Brain pericyte (primary cell): ENCODE measurements at regions not wholly inside any gene's neighbourhood (a gene's known extent, or its start where the extent isn't known, plus 50 kb on each side); places are given as distances from the start of the nearest gene placed in this dataset.

Experiments
- DNase-seq: peaks from one replicate; pipeline ENCODE4 v3.0.0-alpha.2; 2012; ENCODE audit warnings: low read depth, low spot score

- no peak for DNase-seq
Measured at GRCh38 chr10:90458571-90458970, 399.3 kb downstream of the HTR7 start.

- DNase-seq = peak; percentile 42
Measured at GRCh38 chr10:90461437-90462155, 396.2 kb downstream of the HTR7 start.

GRCh38 chr10:90462749-90463470 is 394.9 kb downstream of the HTR7 start:
- DNase-seq = no peak

GRCh38 chr10:90464329-90464728 is 393.5 kb downstream of the HTR7 start:
- DNase-seq = no peak

- no peak for DNase-seq
Measured at GRCh38 chr10:90470966-90471365, 386.9 kb downstream of the HTR7 start.

GRCh38 chr10:90480466-90480865 is 377.4 kb downstream of the HTR7 start:
- no peak for DNase-seq

- no peak for DNase-seq
Measured at GRCh38 chr10:90481326-90481923, 376.4 kb downstream of the HTR7 start.

GRCh38 chr10:90484518-90484917 is 373.3 kb downstream of the HTR7 start:
- no peak for DNase-seq

GRCh38 chr10:90494183-90494582 is 363.7 kb downstream of the HTR7 start:
- DNase-seq = no peak

GRCh38 chr10:90504172-90504571 is 353.7 kb downstream of the HTR7 start:
- DNase-seq = no peak

GRCh38 chr10:90526721-90527120 is 331.1 kb downstream of the HTR7 start:
- DNase-seq = no peak

- DNase-seq = no peak
Measured at GRCh38 chr10:90530521-90530920, 327.3 kb downstream of the HTR7 start.

GRCh38 chr10:90557385-90557784 is 300.5 kb downstream of the HTR7 start:
- no peak for DNase-seq

GRCh38 chr10:90560331-90560730 is 297.5 kb downstream of the HTR7 start:
- no peak for DNase-seq

- DNase-seq = no peak
Measured at GRCh38 chr10:90561666-90562065, 296.2 kb downstream of the HTR7 start.

GRCh38 chr10:90571481-90572258 is 286.2 kb downstream of the HTR7 start:
- no peak for DNase-seq

GRCh38 chr10:90575125-90575524 is 282.7 kb downstream of the HTR7 start:
- no peak for DNase-seq

GRCh38 chr10:90577569-90577968 is 280.3 kb downstream of the HTR7 start:
- DNase-seq = no peak

- DNase-seq = no peak
Measured at GRCh38 chr10:90579602-90580242, 278.1 kb downstream of the HTR7 start.

- no peak for DNase-seq
Measured at GRCh38 chr10:90583416-90583815, 274.4 kb downstream of the HTR7 start.

- peak; percentile 2 for DNase-seq
Measured at GRCh38 chr10:90587081-90587491, 270.8 kb downstream of the HTR7 start.

- DNase-seq = no peak
Measured at GRCh38 chr10:90587561-90587960, 270.3 kb downstream of the HTR7 start.
